Ramos (cell line): ENCODE measurements at regions not wholly inside any gene's neighbourhood (a gene's known extent, or its start where the extent isn't known, plus 50 kb on each side); places are given as distances from the start of the nearest gene placed in this dataset.
"Not testable (repeated sequence)": the region's sequence is repeated elsewhere in the genome, so short reads cannot be mapped to it uniquely, and the experiment has no call there.

Source experiments
- in situ Hi-C: fragments of 300-500 bp; cut with MboI; formaldehyde crosslinking; loops from one replicate; pipeline ENCODE4 v1.14.3; 2022; ENCODE audit warnings: low sequenced_read_pairs; ENCODE audit not compliant: unreplicated experiment

DNA sequence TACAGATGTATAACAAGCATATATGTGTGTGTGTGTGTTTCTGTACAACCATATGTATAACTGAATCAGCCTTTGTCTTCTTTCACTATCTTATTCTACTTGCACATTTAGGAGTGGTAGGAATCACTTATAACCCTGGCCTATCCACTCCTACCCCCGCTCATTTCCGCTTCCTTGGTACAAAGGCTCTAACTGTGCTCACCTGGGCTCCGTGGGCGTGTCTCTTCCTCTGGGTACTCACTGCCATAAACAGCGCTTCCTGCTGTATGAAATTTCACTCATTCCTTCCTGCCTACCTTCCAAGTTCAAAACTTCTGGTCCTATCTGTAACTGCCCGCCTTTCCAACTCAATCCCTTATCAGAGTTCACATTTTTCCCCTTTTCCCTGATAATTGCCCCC, 815.5 kb downstream of the EPHA4 start:
- in situ Hi-C loops = no loop called here

DNA sequence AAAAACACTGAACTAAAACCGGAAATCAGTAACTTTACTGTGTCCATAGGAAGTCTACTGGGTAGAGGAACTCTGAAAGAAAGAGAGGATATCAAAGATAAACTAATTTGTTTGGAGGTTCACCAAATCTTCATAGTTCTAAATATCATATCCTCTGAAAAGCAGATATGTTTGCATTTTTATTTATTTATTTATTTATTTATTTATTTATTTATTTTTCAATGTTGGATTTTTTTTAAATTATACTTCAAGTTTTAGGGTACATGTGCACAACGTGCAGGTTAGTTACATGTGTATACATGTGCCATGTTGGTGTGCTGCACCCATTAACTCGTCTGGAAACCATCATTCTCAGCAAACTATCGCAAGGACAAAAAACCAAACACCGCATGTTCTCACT, 813.7 kb downstream of the EPHA4 start:
- in situ Hi-C loops = not testable (repeated sequence)

DNA sequence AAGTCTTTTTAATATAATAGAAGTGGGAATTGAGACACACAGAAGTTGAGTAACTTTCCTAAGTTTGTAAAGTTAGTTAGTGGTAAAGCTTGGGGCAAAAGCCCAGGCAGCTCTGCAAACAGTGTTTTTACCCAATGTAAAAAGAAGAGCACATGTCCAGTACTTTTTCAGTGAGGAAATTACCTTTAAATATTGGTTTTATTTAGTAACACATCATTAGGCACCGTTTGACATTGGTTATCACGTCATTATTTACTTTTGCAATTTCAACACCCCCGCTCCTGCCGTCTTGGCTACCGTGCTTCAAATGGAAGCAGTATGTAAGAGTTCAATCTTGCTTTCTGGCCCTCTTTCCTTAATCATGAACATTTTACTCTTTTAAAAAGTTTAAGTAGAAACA, 807.9 kb downstream of the EPHA4 start:
- in situ Hi-C loops = no loop called here

DNA sequence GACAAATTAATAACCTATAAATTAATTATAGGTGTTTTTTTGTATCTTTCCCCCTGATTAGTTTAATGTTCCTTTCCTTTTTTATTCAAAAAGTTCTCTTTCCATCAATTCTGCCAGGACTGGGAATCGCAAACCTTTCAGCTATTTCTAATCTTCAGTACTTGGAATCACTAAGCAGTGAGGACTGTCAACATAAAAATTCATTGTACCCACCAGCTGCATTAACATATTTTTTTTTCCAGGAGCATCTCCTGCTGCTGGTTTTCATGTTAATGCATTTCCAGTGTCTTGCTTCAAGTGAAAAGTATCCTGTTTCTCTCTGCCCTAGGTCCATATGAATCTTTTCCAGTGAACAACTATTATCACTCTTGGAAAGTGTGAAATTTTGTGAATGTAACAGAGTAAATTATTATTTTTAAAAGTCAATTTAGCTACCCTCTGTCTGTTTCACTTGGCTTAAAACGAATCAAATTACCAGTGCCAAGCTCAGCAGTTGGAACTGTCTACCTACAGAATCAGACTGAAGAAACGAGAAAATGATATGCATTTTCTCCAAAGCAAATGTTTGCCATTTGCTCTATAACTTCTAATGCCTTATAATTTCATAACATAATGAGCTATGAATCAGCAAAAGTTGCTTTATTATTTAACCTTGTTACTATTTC, 804.4 kb downstream of the EPHA4 start:
- in situ Hi-C loops = no loop called here

DNA sequence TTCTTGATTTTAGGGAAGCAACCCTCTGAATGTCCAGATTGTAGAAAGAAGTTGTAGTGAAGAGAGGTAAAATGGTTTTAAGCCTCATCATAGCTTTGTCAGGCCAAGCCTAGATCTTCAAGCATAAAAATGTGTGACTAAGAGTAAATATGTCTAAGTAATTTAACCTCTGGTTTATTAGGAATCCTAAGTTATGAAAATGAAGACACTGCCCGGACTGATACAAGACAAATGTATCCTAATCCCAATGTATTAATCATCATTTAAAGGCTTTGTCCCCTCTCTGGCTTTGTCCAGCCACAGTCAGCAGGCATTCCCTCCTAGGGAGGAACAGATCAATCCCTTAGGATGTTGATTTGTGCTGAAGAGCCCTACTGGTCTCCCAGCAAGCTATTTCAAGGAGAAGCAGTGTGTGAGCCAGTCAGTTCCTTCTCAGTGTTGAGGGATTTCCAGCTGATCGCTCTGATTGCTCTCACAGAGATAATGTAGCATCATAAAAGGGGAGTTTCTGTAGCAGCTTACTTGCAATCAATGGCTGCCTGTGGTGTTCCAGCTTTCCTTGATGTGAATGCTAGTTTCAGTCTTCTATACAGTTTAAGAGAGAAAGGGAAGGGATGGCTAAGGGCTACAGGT, 796.1 kb downstream of the EPHA4 start:
- in situ Hi-C loops = no loop called here

DNA sequence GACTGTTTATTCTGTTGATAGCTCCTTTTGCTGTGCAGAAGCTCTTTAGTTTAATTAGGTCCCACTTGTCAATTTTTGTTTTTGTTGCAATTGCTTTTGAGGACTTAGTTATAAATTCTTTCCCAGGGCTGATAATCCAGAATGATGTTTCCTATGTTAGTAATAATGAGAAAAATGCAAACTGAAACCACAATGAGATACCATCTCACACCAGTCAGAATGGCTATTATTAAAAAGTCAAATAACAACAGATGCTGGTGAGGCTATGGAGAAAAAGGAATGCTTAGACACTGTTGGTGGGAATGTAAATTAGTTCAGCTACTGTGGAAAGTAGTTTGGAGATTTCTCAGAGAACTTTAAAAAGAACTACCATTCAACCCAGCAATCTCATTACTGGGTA, 793.0 kb downstream of the EPHA4 start:
- in situ Hi-C loops = not testable (repeated sequence)

DNA sequence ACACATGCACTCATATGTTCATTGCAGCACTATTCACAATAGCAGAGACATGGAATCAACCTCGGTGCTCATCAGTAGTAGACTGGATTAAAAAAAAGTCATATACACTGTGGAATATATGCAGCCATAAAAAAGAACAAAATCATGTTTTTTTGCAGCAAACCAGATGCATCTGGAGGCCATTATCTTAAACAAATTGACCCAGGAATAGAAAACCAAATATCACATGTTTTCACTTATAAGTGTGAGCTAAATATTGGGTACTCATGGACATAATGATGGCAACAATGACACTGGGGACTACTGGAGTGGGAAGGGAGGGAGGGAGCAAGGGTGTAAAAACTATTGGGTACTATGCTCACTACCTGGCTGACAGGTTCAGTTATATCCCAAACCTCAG, 792.6 kb downstream of the EPHA4 start:
- in situ Hi-C loops = no loop called here

DNA sequence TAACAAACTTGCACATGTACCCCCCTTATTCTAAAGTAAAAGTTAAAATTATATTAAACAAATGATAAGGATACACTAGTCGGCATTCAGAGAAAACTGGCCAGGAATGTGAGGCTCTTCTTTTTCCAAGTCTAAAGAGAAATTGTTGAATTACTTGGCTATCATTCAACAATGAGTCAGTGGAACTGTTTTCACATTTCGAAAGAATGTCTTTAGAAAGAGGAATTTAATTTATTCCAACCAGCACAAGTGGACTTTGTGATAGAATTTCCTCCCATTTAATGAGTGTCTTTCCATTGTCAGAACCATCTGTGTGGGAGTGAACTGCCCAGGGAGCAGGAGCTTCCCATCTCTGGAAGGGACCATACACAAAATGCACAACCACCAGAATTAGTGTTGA, 792.2 kb downstream of the EPHA4 start:
- in situ Hi-C loops = no loop called here

DNA sequence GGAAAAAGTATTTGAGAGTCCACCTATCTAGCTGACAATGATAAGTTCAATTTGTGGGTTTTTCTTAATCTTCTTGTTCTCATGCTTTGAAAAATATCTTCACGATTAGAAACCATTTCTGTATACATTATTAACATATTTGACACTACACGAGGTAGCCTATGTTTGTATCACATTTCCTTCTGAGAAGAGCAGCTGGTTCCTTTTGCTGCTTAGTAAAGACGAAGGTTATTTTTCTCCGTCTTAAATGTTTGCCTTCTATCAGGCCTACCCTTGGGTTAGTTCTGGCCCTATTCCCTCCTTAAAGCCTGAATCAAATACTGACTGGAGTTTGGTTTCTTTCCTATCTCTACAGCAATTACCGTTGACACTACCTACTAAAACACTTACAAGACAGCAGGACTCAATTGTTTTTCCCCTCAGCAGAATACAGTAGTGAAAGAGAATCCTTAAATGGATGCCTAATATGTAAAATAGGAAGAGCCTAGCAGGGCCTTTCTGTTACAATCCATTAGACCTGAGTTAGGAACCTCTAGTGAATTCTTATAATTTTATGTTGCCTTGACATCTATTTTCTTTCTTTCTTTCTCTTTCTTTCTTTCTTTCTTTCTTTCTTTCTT, 790.4 kb downstream of the EPHA4 start:
- in situ Hi-C loops = no loop called here

DNA sequence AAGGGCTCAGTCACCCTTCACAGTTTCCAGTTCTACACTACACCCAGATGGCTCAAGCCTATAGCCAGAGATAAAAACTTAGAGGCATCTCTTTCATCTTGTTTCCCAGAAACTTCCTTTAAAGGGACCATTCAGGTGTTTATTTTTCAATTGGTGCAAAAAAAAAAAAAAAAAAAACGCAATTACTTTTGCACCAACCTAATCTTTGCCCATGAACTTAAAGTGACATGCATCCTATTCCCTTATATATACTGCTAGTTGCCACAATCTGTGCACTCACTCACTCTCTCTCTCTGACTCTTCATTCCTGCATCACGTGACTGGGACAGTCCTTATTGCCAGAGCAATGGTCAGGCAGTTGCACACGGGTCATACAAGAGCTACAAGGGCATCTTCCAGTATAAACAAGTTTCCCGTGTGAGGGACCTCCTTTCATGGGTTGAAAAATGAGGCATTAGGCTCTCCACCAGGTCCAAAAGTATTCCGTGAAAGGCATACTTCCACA, 789.4 kb downstream of the EPHA4 start:
- in situ Hi-C loops = no loop called here

DNA sequence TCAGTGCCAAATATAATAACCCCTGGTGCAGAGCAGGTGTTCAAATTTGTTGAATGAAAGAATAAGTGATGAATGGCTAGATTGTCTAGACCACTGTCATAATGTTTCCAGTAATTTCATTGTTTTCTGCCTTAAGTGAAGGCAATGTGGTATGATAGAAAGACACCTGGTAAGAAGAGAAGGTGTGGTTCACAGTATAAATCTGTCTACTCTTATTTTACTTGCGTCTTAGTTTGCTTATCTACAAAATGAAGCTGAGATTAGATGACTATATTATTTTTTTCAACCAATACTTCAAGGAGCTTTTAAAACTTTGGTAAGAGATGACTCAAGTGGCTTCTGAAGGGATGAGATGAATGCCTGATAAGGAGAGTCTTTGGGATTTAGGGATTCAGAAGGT, 788.4 kb downstream of the EPHA4 start:
- in situ Hi-C loops = no loop called here

DNA sequence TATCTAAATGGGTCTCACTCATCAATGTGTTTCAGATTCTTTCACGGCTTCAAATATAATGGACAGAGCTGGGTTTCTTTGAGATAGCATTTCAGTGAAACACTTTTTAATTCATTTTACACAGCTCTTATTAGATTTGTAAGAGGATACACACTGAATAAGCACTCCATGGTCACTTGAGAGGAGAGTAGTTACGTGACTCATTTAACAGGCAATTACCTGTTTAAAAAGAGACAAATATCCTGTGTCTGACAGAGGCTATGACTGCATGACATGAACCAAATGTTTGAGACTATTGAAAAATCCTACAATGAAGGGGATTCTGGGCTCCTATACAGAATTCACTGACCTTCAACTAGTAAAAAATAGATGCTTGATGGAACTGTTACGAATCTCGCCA, 786.9 kb downstream of the EPHA4 start:
- in situ Hi-C loops = no loop called here

DNA sequence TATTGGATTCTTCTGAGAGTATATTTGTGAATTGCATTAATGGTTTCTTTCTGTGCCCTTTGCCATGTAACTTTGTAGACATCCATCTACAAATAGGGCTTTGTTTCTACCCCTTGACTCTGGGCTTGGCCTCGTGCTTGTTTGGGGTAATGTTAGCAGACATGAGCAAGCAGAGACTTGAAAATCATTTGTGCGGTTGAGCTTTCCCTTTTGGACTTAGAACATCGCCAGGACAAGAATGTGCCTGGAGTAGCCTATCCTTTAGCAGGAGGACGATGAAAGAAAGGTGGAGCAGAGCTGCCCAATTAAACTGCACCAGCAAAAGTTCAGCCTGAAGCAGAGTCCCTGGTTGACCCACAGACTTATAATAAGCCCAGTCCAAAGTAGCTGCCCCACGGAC, 785.9 kb downstream of the EPHA4 start:
- in situ Hi-C loops = no loop called here

DNA sequence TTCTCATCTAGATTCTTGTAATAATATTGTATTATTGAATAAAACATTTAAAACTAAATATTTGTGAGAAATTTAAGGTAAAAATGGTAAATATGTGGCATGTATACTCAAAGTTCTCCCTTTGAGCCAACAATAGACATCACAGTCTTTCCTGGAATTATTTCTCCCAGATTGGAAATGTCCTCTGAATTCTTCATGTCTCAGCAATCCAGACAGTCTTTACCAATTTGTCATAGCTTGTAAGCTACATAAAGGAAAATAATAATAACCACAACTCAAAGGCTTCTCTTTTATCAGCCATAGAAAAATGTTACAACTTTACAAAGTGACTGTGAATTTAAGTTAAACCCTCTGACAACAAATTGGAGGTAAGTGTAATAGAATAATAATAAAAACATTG, 784.9 kb downstream of the EPHA4 start:
- in situ Hi-C loops = no loop called here

DNA sequence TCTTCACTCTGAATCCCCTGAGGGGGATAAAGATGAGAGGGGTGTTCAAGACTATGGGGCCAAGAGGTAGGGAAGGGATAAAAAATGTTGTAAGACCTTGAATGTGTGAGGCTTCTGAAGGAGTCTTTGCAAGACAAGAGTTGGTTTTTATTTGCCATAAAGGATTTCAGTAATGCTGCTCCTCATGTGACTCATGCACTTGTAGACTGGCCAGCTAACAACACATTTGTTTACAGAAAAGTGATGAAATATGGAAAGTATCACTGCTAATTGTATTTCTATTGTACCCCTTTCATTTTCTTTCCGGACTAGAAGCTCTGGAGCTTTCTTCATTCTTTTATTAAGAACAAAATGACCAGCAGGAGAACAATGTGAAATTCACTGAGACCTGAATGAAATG, 782.1 kb downstream of the EPHA4 start:
- in situ Hi-C loops = no loop called here

DNA sequence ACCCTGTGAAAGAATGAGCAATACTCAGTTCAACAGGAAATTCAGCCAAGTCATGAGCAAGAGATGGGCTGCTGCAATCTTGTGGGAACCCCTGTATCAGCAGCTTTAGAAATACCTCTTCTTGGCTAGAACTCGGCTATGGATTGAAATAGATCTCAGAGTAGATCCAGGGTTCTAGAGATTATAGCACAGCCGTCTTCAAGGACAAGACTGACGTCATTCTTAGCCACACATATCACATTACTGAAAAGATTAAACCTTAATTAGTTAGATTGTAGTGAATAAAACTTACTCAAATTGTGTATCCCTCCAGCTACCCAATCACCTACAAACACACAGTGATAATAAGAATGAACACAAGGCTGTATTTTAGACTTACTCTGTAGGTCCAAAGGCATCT, 776.4 kb downstream of the EPHA4 start:
- in situ Hi-C loops = no loop called here

DNA sequence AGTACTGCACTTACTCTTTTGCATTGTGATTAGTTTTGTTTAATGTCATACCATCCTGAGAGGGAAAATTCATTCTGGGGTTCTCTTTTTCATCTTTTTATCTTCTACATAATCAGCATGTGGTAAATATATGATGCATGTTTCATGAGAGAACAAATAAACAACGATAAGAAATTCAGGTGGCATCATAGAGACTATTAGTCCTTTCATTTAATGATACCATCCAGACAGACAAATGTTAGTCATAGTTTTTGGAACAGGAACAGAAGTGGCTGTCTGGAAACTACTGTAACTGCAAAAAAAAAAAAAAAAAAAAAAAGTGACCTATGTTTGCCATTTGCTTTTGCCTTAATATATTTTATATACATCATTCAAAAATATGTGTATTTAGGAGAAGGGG, 761.0 kb downstream of the EPHA4 start:
- in situ Hi-C loops = no loop called here

DNA sequence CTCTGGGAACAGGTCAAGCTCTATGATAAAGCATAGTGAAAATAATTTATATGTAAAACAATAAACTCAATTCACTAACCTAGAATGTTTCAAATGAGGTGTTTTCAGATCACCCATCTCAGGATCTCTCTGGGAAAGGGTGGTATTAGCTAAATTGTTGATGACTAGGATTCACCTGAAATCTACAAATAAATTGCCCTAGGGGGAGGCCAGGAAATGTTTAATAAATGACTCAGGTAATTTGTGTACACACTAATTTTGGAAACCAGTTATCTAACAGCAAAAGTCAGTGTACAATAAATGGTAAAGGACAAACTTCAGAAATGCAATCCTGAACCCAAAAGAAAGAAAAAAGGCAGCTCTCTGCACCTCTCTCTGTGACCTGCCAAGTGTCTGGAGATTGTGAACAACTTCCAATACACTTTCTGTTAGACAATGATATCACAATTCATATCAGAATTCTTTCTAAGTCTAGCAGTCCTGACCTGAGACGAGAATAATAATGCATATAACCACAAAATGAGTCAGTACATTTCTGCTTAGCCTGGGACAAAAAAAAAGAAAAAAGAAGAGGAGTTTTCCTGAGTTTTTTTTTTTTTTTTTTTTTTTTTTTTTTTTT, 760.0 kb downstream of the EPHA4 start:
- in situ Hi-C loops = no loop called here

DNA sequence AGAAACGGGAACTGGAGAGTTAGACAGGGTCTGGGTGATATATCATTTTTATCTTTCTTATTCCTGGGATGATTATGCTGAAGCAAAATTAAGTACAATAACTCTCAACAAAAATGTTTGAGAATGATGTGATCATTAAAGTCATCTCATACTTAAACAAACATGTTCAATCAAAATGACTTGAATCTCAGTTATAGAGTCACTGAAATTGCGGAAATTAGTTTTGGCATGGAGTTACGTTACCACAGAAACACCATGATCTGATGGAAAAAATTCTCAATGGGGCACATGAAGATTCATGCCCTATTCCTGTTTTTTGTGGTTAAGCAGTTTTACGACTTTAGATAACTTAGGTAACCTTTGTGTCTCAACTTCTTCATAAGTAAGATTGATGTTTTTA, 757.7 kb downstream of the EPHA4 start:
- in situ Hi-C loops = no loop called here

DNA sequence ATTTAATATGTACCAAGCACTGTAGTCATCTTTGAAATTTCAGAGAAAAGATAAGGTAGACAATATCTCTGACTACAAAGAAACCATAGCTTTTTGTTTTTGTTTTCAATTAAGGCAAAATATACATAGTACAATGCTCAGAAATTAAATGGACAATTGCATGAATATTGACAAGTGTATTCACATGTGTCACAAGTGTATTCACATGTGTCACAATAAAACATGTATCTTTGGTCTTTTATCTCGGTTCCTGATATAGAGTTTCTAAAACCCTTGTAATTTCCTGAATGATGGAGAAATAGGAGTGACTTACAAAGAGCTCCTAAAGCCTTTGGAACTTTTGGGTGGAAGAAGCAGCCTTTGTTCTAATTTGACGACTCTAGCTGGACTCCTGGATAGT, 756.4 kb downstream of the EPHA4 start:
- in situ Hi-C loops = no loop called here

DNA sequence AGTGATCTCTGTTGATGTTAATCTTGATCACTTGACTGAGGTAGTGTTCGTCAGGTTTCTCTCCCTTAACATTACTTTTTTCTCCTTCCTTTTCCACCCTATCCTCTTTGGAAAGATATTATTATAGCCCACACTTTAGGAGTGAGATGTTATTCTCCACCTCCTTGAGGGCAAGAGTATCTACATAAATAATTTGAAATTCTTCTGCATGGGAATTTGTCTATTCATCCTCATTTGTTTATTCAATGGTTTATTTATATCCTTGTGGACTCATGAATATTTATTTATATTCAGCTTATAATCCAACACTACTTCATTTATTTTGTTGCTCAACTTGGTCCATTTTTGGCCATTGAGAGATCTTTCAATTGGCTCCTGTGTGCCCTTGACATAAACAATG, 750.4 kb downstream of the EPHA4 start:
- in situ Hi-C loops = no loop called here
